SH-SY5Y (cell line): ENCODE measurements at regions not wholly inside any gene's neighbourhood (a gene's known extent, or its start where the extent isn't known, plus 50 kb on each side); places are given as distances from the start of the nearest gene placed in this dataset.

Experiments
- GATA2 ChIP-seq: IDR thresholded peaks from 2 replicates; pipeline ENCODE4 v1.6.1; 2011; ENCODE audit warnings: mild to moderate bottlenecking, low read depth, low read length
- GATA3 ChIP-seq: IDR thresholded peaks from 2 replicates; pipeline ENCODE4 v1.6.1; 2011; ENCODE audit warnings: low read depth, mild to moderate bottlenecking, low read length, moderate library complexity

DNA sequence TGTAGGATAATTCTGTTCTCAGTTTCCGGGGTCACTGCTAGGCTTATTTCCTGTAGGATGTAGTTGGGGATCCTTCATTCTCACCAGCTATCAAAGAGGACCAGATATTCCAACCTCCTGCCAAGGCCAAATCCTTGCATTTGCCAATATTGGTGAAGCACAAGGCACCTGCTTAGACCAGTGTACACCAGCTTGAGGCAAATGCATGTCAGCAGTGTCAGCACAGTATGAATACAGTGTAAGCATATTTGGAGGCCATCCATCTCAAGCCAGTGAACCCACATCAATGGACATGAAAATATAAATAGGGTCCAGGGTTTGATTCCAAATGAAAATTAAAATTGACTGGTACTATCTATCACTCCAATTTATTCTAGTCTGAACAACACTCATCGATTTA lies 88.0 kb upstream of the MAPRE2 start:
- TF ChIP-seq GATA3 (no peak), GATA2 (no peak)
